ENCODE measurements at regions not wholly inside any gene's neighbourhood (a gene's known extent, or its start where the extent isn't known, plus 50 kb on each side); places are given as distances from the start of the nearest gene placed in this dataset.
"Not testable (repeated sequence)": the region's sequence is repeated elsewhere in the genome, so short reads cannot be mapped to it uniquely, and the experiment has no call there.

- FAIRE-seq (no peak), DNase-seq (ENCODE audit: insufficient read length, low spot score) (no peak)
- TF ChIP-seq PAX5 (IDR thresholded peaks at IDR 0.05; ENCODE audit: insufficient read depth, low read length, severe bottlenecking) (no peak), POU2F2 (IDR thresholded peaks at IDR 0.05; ENCODE audit: low read depth, low read length) (no peak), POLR2AphosphoS5 (IDR thresholded peaks at IDR 0.05; ENCODE audit: low read depth, low read length) (no peak), SPI1 (IDR thresholded peaks at IDR 0.05; ENCODE audit: low read depth, low read length) (no peak), POLR2A (IDR thresholded peaks at IDR 0.05; ENCODE audit: low read depth, low read length) (no peak), TAF1 (IDR thresholded peaks at IDR 0.05; ENCODE audit: low read depth, low read length) (no peak)
Observed at GRCh38 chr10:61024856-61025201, 80.8 kb upstream of the RHOBTB1 start.

GRCh38 chr10:61024151-61024855 lies 80.3 kb upstream of the RHOBTB1 start:
- no peak for TF ChIP-seq POLR2A (IDR thresholded peaks at IDR 0.05; ENCODE audit: low read depth, low read length)
- TF ChIP-seq POLR2AphosphoS5 (IDR thresholded peaks at IDR 0.05; ENCODE audit: low read depth, low read length), result no peak
- no peak for TF ChIP-seq TAF1 (IDR thresholded peaks at IDR 0.05; ENCODE audit: low read depth, low read length)
- no peak for TF ChIP-seq PAX5 (IDR thresholded peaks at IDR 0.05; ENCODE audit: insufficient read depth, low read length, severe bottlenecking)
- no peak for TF ChIP-seq POU2F2 (IDR thresholded peaks at IDR 0.05; ENCODE audit: low read depth, low read length)
- no peak for DNase-seq (ENCODE audit: insufficient read length, low spot score)
- FAIRE-seq, result no peak

- no peak for FAIRE-seq
- no peak for DNase-seq (ENCODE audit: insufficient read length, low spot score)
- TF ChIP-seq PAX5 (IDR thresholded peaks at IDR 0.05; ENCODE audit: insufficient read depth, low read length, severe bottlenecking), result no peak
- TF ChIP-seq POU2F2 (IDR thresholded peaks at IDR 0.05; ENCODE audit: low read depth, low read length), result no peak
- no peak for TF ChIP-seq POLR2AphosphoS5 (IDR thresholded peaks at IDR 0.05; ENCODE audit: low read depth, low read length)
- TF ChIP-seq SPI1 (IDR thresholded peaks at IDR 0.05; ENCODE audit: low read depth, low read length), result no peak
- TF ChIP-seq POLR2A (IDR thresholded peaks at IDR 0.05; ENCODE audit: low read depth, low read length), result no peak
- TF ChIP-seq TAF1 (IDR thresholded peaks at IDR 0.05; ENCODE audit: low read depth, low read length), result no peak
Observed at GRCh38 chr10:61023053-61023452, 79.1 kb upstream of the RHOBTB1 start.

DNA sequence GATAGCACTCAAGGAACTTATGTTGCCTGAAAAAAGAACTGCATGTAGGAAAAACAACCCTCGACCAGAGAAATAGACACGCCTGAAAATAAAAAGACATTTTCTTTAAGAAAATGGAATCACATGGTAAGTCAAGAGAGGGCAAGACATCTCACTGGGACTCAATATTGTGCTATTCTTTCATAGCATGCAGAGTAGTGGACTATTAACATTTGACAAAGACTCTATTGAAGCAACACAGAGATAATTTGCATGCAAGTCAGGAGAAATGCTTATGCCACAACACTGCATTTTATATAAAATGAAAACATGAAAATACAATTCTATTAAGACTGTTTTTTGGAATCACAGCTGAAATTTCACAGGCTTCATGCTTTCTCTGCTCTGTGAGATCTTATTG lies 77.9 kb upstream of the RHOBTB1 start:
- DNase-seq (ENCODE audit: insufficient read length, low spot score) (no peak), FAIRE-seq (no peak)
- TF ChIP-seq TAF1 (IDR thresholded peaks at IDR 0.05; ENCODE audit: low read depth, low read length) (no peak), POU2F2 (IDR thresholded peaks at IDR 0.05; ENCODE audit: low read depth, low read length) (no peak), SPI1 (IDR thresholded peaks at IDR 0.05; ENCODE audit: low read depth, low read length) (no peak), POLR2A (IDR thresholded peaks at IDR 0.05; ENCODE audit: low read depth, low read length) (no peak), PAX5 (IDR thresholded peaks at IDR 0.05; ENCODE audit: insufficient read depth, low read length, severe bottlenecking) (no peak), POLR2AphosphoS5 (IDR thresholded peaks at IDR 0.05; ENCODE audit: low read depth, low read length) (no peak)

- DNase-seq (ENCODE audit: insufficient read length, low spot score), result no peak
- no peak for FAIRE-seq
- TF ChIP-seq POLR2A (IDR thresholded peaks at IDR 0.05; ENCODE audit: low read depth, low read length) (no peak), POU2F2 (IDR thresholded peaks at IDR 0.05; ENCODE audit: low read depth, low read length) (no peak), TAF1 (IDR thresholded peaks at IDR 0.05; ENCODE audit: low read depth, low read length) (no peak), SPI1 (IDR thresholded peaks at IDR 0.05; ENCODE audit: low read depth, low read length) (no peak), PAX5 (IDR thresholded peaks at IDR 0.05; ENCODE audit: insufficient read depth, low read length, severe bottlenecking) (no peak), POLR2AphosphoS5 (IDR thresholded peaks at IDR 0.05; ENCODE audit: low read depth, low read length) (no peak)
Observed at GRCh38 chr10:61020420-61021158, 76.6 kb upstream of the RHOBTB1 start.

- TF ChIP-seq SPI1 (IDR thresholded peaks at IDR 0.05; ENCODE audit: low read depth, low read length) (no peak), POLR2A (IDR thresholded peaks at IDR 0.05; ENCODE audit: low read depth, low read length) (no peak), POU2F2 (IDR thresholded peaks at IDR 0.05; ENCODE audit: low read depth, low read length) (no peak), TAF1 (IDR thresholded peaks at IDR 0.05; ENCODE audit: low read depth, low read length) (no peak), POLR2AphosphoS5 (IDR thresholded peaks at IDR 0.05; ENCODE audit: low read depth, low read length) (no peak), PAX5 (IDR thresholded peaks at IDR 0.05; ENCODE audit: insufficient read depth, low read length, severe bottlenecking) (no peak)
- FAIRE-seq (no peak), DNase-seq (ENCODE audit: insufficient read length, low spot score) (no peak)
Observed at GRCh38 chr10:61018146-61018545, 74.2 kb upstream of the RHOBTB1 start.

GRCh38 chr10:61016630-61017029 lies 72.6 kb upstream of the RHOBTB1 start:
- FAIRE-seq, result no peak

GRCh38 chr10:61016007-61016406 lies 72.0 kb upstream of the RHOBTB1 start:
- DNase-seq (ENCODE audit: insufficient read length, low spot score) (no peak), FAIRE-seq (no peak)
- TF ChIP-seq SPI1 (IDR thresholded peaks at IDR 0.05; ENCODE audit: low read depth, low read length) (no peak), POLR2A (IDR thresholded peaks at IDR 0.05; ENCODE audit: low read depth, low read length) (no peak), TAF1 (IDR thresholded peaks at IDR 0.05; ENCODE audit: low read depth, low read length) (no peak), PAX5 (IDR thresholded peaks at IDR 0.05; ENCODE audit: insufficient read depth, low read length, severe bottlenecking) (no peak), POU2F2 (IDR thresholded peaks at IDR 0.05; ENCODE audit: low read depth, low read length) (no peak), POLR2AphosphoS5 (IDR thresholded peaks at IDR 0.05; ENCODE audit: low read depth, low read length) (no peak)

More at GRCh38 chr10:61016630-61017029, 72.6 kb upstream of the RHOBTB1 start:
- TF ChIP-seq SPI1 (IDR thresholded peaks at IDR 0.05; ENCODE audit: low read depth, low read length) (no peak), POU2F2 (IDR thresholded peaks at IDR 0.05; ENCODE audit: low read depth, low read length) (no peak), TAF1 (IDR thresholded peaks at IDR 0.05; ENCODE audit: low read depth, low read length) (no peak), POLR2AphosphoS5 (IDR thresholded peaks at IDR 0.05; ENCODE audit: low read depth, low read length) (no peak), POLR2A (IDR thresholded peaks at IDR 0.05; ENCODE audit: low read depth, low read length) (no peak), PAX5 (IDR thresholded peaks at IDR 0.05; ENCODE audit: insufficient read depth, low read length, severe bottlenecking) (no peak)
- no peak for DNase-seq (ENCODE audit: insufficient read length, low spot score)

GRCh38 chr10:61010863-61011262 lies 66.9 kb upstream of the RHOBTB1 start:
- DNase-seq (ENCODE audit: insufficient read length, low spot score) (no peak), FAIRE-seq (no peak)
- TF ChIP-seq POLR2AphosphoS5 (IDR thresholded peaks at IDR 0.05; ENCODE audit: low read depth, low read length) (no peak), SPI1 (IDR thresholded peaks at IDR 0.05; ENCODE audit: low read depth, low read length) (no peak), PAX5 (IDR thresholded peaks at IDR 0.05; ENCODE audit: insufficient read depth, low read length, severe bottlenecking) (no peak), POLR2A (IDR thresholded peaks at IDR 0.05; ENCODE audit: low read depth, low read length) (no peak), TAF1 (IDR thresholded peaks at IDR 0.05; ENCODE audit: low read depth, low read length) (no peak), POU2F2 (IDR thresholded peaks at IDR 0.05; ENCODE audit: low read depth, low read length) (no peak)

DNA sequence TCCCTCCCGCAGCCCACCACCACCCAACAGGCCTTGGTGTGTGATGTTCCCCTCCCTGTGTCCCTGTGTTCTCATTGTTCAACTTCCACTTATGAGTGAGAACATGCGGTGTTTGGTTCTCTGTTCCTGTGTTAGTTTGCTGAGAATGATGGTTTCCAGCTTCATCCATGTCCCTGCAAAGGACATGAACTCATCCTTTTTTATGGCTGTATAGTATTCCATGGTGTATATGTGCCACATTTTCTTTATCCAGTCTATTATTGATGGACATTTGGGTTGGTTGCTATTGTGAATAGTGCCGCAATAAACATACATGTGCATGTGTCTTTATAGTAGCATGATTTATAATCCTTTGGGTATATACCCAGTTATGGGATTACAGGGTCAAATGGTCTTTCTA lies 59.1 kb upstream of the RHOBTB1 start:
- not testable (repeated sequence) for FAIRE-seq; DNase-seq (ENCODE audit: insufficient read length, low spot score)
